ENCODE measurements at regions not wholly inside any gene's neighbourhood (a gene's known extent, or its start where the extent isn't known, plus 50 kb on each side); places are given as distances from the start of the nearest gene placed in this dataset.

DNA sequence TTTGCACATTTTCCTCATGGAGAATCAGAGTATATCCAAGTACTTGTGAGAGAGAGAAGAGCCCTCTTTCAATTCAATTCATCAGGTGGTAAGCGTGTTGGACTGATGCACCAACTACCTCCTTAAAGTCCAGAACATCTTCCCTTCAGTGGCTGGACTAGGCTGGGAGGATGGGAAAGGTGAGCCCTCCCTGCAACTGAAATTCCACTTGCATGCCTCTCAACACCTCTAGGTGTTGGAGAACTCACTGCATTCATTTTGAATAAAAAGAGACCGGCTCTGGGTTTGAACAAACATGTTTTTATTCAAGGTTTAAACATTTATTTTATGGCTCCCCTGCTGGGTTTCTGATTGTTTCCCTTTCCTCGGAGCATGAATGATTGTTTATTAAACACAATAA is 573.5 kb downstream of the CCSER2 start:
- H3K36me3 ChIP-seq (ENCODE audit: insufficient read depth, low read length, poor library complexity, severe bottlenecking) = no peaks in the 10 kb centered on the region
- no peaks in the 10 kb centered on the region for H3K9me3 ChIP-seq (ENCODE audit: low read depth, low read length, poor library complexity, severe bottlenecking)
- intact Hi-C loops (cut with micrococcal nuclease; ENCODE audit: unreplicated experiment) = no loop called here
- H3K27ac ChIP-seq (ENCODE audit: low read depth, low read length, poor library complexity, severe bottlenecking) = no peak overlapping the region
- no peaks in the 10 kb centered on the region for H3K4me1 ChIP-seq (ENCODE audit: insufficient read depth, low read length, poor library complexity, severe bottlenecking)
- BruUV-seq (replicated peaks) = no TSS peak
- TF ChIP-seq CTCF (conservative IDR thresholded peaks at IDR 0.05; ENCODE audit: low read depth, low read length) (no peak), EZH2 (IDR thresholded peaks at IDR 0.05; ENCODE audit: borderline replicate concordance, low read depth, low read length, poor library complexity, severe bottlenecking) (no peak)
- H3K4me3 ChIP-seq (ENCODE audit: low read depth, low read length, poor library complexity, severe bottlenecking) = no peak overlapping the region
- no peak for DNase-seq (ENCODE audit: low spot score)
- ChIA-PET POLR2A (ENCODE audit: low non-redundant PET) (no interaction called here), CTCF (no interaction called here)
- no peaks in the 10 kb centered on the region for H3K27me3 ChIP-seq (replicated peaks; ENCODE audit: insufficient read depth, low read depth, low read length, poor library complexity)

GRCh38 chr10:84902553-84902952 is 574.2 kb downstream of the CCSER2 start:
- intact Hi-C loops (cut with micrococcal nuclease; ENCODE audit: unreplicated experiment) = no loop called here
- ChIA-PET CTCF (no interaction called here), POLR2A (ENCODE audit: low non-redundant PET) (no interaction called here)
- Histone ChIP-seq H3K9me3 (ENCODE audit: low read depth, low read length, poor library complexity, severe bottlenecking) (no peaks in the 10 kb centered on the region), H3K27me3 (replicated peaks; ENCODE audit: insufficient read depth, low read depth, low read length, poor library complexity) (no peaks in the 10 kb centered on the region), H3K27ac (ENCODE audit: low read depth, low read length, poor library complexity, severe bottlenecking) (no peak overlapping the region), H3K4me1 (ENCODE audit: insufficient read depth, low read length, poor library complexity, severe bottlenecking) (no peaks in the 10 kb centered on the region), H3K36me3 (ENCODE audit: insufficient read depth, low read length, poor library complexity, severe bottlenecking) (no peaks in the 10 kb centered on the region), H3K4me3 (ENCODE audit: low read depth, low read length, poor library complexity, severe bottlenecking) (no peak overlapping the region)
- DNase-seq (ENCODE audit: low spot score) = no peak
- BruUV-seq (replicated peaks) = no TSS peak
- TF ChIP-seq CTCF (conservative IDR thresholded peaks at IDR 0.05; ENCODE audit: low read depth, low read length) = no peak
- no peak for TF ChIP-seq EZH2 (IDR thresholded peaks at IDR 0.05; ENCODE audit: borderline replicate concordance, low read depth, low read length, poor library complexity, severe bottlenecking)

DNA sequence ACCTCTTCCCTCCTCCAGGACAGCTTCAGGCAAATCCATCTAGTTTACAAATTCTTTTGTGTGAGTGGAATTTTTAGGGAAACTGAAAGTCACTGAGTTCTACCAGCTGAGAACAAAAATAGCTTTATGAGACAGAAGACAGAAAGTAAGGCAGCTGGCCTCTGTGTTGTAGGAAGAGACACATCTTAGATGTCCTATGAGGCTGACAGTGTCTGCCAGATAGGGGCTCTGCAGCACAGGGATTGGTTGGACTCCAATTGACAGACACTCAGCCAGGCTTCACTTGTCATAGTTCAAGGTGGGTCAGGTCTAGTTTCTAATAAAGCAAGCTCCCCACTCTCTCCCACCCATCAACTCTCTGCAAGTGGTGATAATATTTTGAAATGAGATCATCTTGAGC is 574.9 kb downstream of the CCSER2 start:
- no peak overlapping the region for H3K4me3 ChIP-seq (ENCODE audit: low read depth, low read length, poor library complexity, severe bottlenecking)
- no TSS peak for BruUV-seq (replicated peaks)
- CTCF ChIA-PET = no interaction called here

More for the DNA sequence above, 574.9 kb downstream of the CCSER2 start:
- no peak for DNase-seq (ENCODE audit: low spot score)
- H3K4me1 ChIP-seq (ENCODE audit: insufficient read depth, low read length, poor library complexity, severe bottlenecking) = no peaks in the 10 kb centered on the region
- TF ChIP-seq CTCF (conservative IDR thresholded peaks at IDR 0.05; ENCODE audit: low read depth, low read length) = no peak
- no peak for TF ChIP-seq EZH2 (IDR thresholded peaks at IDR 0.05; ENCODE audit: borderline replicate concordance, low read depth, low read length, poor library complexity, severe bottlenecking)
- H3K36me3 ChIP-seq (ENCODE audit: insufficient read depth, low read length, poor library complexity, severe bottlenecking) = no peaks in the 10 kb centered on the region
- H3K9me3 ChIP-seq (ENCODE audit: low read depth, low read length, poor library complexity, severe bottlenecking) = no peaks in the 10 kb centered on the region
- intact Hi-C loops (cut with micrococcal nuclease; ENCODE audit: unreplicated experiment) = no loop called here
- H3K27ac ChIP-seq (ENCODE audit: low read depth, low read length, poor library complexity, severe bottlenecking) = no peak overlapping the region
- POLR2A ChIA-PET (ENCODE audit: low non-redundant PET) = no interaction called here
- H3K27me3 ChIP-seq (replicated peaks; ENCODE audit: insufficient read depth, low read depth, low read length, poor library complexity) = no peaks in the 10 kb centered on the region
